ACC112 (cell line): ENCODE measurements at regions not wholly inside any gene's neighbourhood (a gene's known extent, or its start where the extent isn't known, plus 50 kb on each side); places are given as distances from the start of the nearest gene placed in this dataset.
"Not testable (repeated sequence)": the region's sequence is repeated elsewhere in the genome, so short reads cannot be mapped to it uniquely, and the experiment has no call there.

ENCODE experiments used
- H2AFZ ChIP-seq: fragments of 200-600 bp; sonication (generic); one replicate; pipeline ENCODE4 v1.6.0; 2017; ENCODE audit warnings: antibody characterized with exemption, low read length; ENCODE audit not compliant: unreplicated experiment
- H3K27ac ChIP-seq: fragments of 200-600 bp; sonication (generic); 2 replicates; pipeline ENCODE4 v1.5.1; 2014; ENCODE audit warnings: low read depth, mild to moderate bottlenecking, antibody characterized with exemption, low read length, moderate library complexity
- H3K27me3 ChIP-seq: fragments of 200-600 bp; sonication (generic); 2 replicates; pipeline ENCODE4 v1.6.1; 2014; ENCODE audit warnings: mild to moderate bottlenecking, antibody characterized with exemption, low read length, moderate library complexity, mixed read lengths; ENCODE audit not compliant: insufficient read depth
- H3K36me3 ChIP-seq: fragments of 200-600 bp; sonication (generic); 2 replicates; pipeline ENCODE4 v1.6.1; 2016; ENCODE audit warnings: mild to moderate bottlenecking, antibody characterized with exemption, low read length, moderate library complexity, mixed read lengths; ENCODE audit not compliant: insufficient read depth
- H3K4me1 ChIP-seq: fragments of 200-600 bp; sonication (generic); one replicate; pipeline ENCODE4 v1.6.1; 2016; ENCODE audit warnings: low read length, mixed read lengths; ENCODE audit not compliant: insufficient read depth, unreplicated experiment, control insufficient read depth
- H3K4me3 ChIP-seq: fragments of 200-600 bp; sonication (generic); 2 replicates; pipeline ENCODE4 v1.5.1; 2014; ENCODE audit warnings: mild to moderate bottlenecking, low read depth, low read length
- H3K79me2 ChIP-seq: fragments of 200-600 bp; sonication (generic); one replicate; pipeline ENCODE4 v1.6.0; 2016; ENCODE audit warnings: low read length; ENCODE audit not compliant: control insufficient read depth, unreplicated experiment, insufficient read depth

- Histone ChIP-seq H3K79me2 (no peaks in the 10 kb centered on the region), H3K27me3 (no peaks in the 10 kb centered on the region), H3K27ac (no peak overlapping the region), H3K4me1 (no peaks in the 10 kb centered on the region), H3K36me3 (no peaks in the 10 kb centered on the region), H3K4me3 (no peak overlapping the region), H2AFZ (no peak overlapping the region)
Observed at GRCh38 chr14:106218174-106218573, 691.8 kb downstream of the TMEM121 start.

DNA sequence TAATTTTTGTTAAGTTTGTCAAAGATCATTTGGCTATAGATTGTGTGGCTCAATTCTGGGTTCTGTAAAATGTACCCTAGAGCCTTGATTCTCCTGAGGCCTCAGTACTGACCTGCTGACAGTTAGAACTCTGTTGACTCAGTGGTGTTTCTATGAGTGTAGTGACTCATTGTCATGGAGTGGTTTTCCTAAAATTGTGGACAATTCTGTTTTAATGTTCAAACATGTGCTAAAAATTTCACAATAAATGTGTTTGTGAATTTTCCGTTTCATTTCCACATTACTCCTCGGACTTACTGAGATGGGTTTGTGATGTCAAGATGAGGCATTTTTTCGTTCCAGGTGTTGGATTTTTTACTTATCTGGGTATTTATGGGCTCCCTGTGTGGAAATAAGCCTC, 695.9 kb downstream of the TMEM121 start:
- no peaks in the 10 kb centered on the region for H3K27me3 ChIP-seq
- no peaks in the 10 kb centered on the region for H3K79me2 ChIP-seq
- no peak overlapping the region for H2AFZ ChIP-seq

DNA sequence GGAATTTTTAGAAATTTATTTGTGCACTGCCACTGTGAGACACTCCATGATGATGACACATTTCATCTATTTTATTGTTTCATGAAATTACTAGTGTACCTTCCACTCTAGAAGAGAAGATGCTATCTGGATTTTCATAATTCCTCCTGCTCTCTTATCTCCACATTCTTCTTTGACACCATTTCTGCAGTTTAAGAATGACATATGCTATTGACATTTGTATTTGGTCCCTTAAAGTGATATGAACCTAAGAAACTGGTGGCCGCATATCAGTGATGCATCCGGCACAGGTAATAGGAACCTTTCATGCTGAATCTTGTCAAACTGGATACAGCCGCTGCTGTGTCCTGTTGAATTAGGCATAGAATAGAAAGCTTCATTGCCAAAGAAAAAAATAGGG, 696.3 kb downstream of the TMEM121 start:
- H3K27ac ChIP-seq, result no peak overlapping the region
- no peak overlapping the region for H2AFZ ChIP-seq
- H3K4me1 ChIP-seq, result no peaks in the 10 kb centered on the region
- H3K79me2 ChIP-seq, result no peaks in the 10 kb centered on the region
- H3K4me3 ChIP-seq, result no peak overlapping the region
- H3K36me3 ChIP-seq, result no peaks in the 10 kb centered on the region
- H3K27me3 ChIP-seq, result no peaks in the 10 kb centered on the region

More for the DNA sequence above, 695.9 kb downstream of the TMEM121 start:
- Histone ChIP-seq H3K27ac (no peak overlapping the region), H3K36me3 (no peaks in the 10 kb centered on the region), H3K4me3 (no peak overlapping the region), H3K4me1 (no peaks in the 10 kb centered on the region)

- H3K4me1 ChIP-seq, result no peaks in the 10 kb centered on the region
- H2AFZ ChIP-seq, result no peak overlapping the region
- H3K27me3 ChIP-seq, result no peaks in the 10 kb centered on the region
- H3K36me3 ChIP-seq, result no peaks in the 10 kb centered on the region
- H3K79me2 ChIP-seq, result no peaks in the 10 kb centered on the region
- no peak overlapping the region for H3K4me3 ChIP-seq
- H3K27ac ChIP-seq, result no peak overlapping the region
Observed at GRCh38 chr14:106227793-106228192, 701.4 kb downstream of the TMEM121 start.

- Histone ChIP-seq H3K36me3 (no peaks in the 10 kb centered on the region), H2AFZ (no peak overlapping the region), H3K4me1 (no peaks in the 10 kb centered on the region), H3K79me2 (no peaks in the 10 kb centered on the region), H3K27ac (no peak overlapping the region), H3K27me3 (no peaks in the 10 kb centered on the region), H3K4me3 (no peak overlapping the region)
Observed at GRCh38 chr14:106228541-106229158, 702.3 kb downstream of the TMEM121 start.

DNA sequence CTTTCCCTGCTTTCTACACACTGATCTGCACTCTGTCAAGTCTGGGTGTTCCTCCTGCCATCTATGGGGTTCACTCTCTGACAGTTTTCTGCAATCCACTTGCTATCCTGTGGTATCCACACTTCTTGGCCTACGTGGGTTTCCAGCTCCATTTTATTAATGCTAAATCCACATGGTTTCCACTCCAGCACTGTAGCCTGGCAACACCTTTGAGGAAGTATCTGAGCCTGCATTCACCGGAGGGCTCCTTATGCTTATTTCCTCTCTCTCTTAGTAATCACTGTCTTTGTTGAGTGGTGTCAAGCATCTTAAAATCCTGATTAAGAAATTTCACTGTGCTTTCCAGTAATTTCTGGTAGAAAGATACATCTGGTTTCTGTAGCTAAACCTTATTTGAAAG, 703.7 kb downstream of the TMEM121 start:
- Histone ChIP-seq H3K27me3 (no peaks in the 10 kb centered on the region), H3K36me3 (no peaks in the 10 kb centered on the region), H2AFZ (no peak overlapping the region), H3K4me3 (no peak overlapping the region), H3K4me1 (no peaks in the 10 kb centered on the region), H3K79me2 (no peaks in the 10 kb centered on the region), H3K27ac (no peak overlapping the region)

DNA sequence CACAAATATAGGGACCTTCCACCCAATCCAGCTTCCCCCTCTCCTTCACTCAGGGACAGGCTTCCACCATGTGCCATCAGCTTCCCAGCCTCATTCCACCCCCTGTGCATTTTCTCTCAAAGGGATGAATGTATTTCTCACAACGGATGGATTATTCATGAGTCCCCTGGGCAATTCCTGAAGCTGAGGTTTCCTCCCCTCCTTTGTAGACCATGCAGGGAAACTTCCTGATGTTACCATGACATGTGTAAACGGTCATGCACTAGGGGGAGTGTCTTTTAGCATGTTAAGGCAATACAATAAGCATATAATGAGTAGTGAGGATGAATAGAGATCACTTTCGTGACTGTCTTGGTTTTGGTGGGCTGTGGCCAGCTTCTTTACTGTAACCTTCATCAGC, 706.8 kb downstream of the TMEM121 start:
- not testable (repeated sequence) for H3K36me3 ChIP-seq, H3K27ac ChIP-seq, H3K27me3 ChIP-seq, H3K4me3 ChIP-seq, H3K79me2 ChIP-seq, H3K4me1 ChIP-seq, H2AFZ ChIP-seq

- H3K27me3 ChIP-seq, H3K36me3 ChIP-seq, H3K4me1 ChIP-seq, H3K79me2 ChIP-seq, H2AFZ ChIP-seq, H3K27ac ChIP-seq, H3K4me3 ChIP-seq: not testable (repeated sequence)
Observed at GRCh38 chr14:106234525-106235254, 708.3 kb downstream of the TMEM121 start.

DNA sequence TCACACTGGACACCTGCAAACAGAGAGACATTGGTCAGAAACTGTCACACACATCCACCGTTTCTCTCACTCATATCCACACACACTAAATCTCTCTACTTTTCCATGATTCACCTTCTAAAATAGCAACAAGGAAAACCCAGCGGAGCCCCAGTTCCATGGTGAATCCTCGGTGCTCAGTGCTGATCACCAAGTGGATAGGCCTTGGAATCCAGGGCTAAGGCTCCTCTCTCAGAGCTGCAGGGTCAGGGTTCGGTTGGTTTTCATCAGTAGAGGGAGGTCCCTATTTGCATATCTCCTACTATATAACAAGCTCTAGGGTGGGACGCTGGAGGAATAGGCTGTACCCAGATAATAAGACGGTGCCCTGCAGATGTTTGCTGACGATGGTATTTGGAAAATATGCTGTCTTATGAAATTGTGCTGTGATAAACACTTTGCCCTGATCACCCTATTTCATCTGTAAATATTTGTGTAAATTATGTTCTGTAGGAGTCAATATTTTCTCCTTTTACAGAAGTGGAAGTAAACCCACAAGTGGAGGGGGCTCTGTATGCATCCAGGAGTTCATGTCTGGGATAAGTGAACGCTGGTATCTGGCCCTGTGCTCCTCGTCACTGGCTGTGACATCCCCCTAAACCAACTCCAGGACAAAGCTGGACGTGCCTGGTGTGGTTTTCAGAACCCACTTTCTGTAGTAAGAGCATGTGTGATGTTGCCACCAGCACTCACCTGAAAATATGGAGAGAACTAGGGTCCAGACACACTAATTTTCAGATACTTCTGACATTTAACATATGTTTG, 709.2 kb downstream of the TMEM121 start:
- Histone ChIP-seq H3K4me3 (no peak overlapping the region), H3K79me2 (no peaks in the 10 kb centered on the region), H3K36me3 (no peaks in the 10 kb centered on the region), H3K4me1 (no peaks in the 10 kb centered on the region), H3K27ac (no peak overlapping the region), H3K27me3 (no peaks in the 10 kb centered on the region), H2AFZ (no peak overlapping the region)

DNA sequence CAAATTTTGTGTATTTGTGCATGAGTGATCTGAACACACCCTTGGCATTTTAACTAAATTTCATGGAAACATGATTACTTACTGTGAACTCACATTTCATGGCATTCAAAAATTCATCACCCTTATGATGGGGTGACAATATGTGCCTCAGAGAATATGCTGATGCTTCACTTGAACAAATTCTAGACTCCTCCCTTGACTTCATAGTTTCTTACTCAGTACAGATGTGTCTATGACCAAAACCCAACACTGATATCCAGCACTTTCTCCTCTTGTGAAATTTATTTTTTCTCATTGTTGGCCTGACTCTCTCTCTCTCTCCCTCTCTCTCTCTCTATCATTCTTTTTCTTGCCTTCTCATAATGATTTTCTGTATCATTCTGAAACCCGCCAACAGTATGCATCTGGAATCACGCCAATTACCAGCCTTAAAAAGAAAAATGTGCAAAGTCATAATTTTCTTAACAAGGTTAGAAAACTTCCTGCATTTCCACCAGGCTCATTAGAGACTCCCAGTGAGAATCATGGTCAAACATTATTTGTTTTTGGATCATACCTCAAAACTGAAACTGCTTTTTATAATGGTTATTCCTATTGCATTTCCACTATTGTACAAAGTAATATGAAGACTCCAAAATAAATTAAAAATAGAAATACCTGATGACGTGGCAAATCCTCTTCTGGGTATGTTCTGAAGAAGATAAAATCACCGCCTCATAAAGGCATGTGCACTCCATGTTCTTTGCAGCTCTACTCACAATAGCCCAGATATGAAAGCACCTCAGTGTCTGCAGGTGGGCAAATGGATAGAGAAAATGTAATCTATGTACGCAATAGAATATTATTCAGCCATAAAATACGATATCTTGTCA, 722.2 kb downstream of the TMEM121 start:
- no peaks in the 10 kb centered on the region for H3K79me2 ChIP-seq
- H3K27ac ChIP-seq, result no peak overlapping the region
- H3K36me3 ChIP-seq, result no peaks in the 10 kb centered on the region
- H2AFZ ChIP-seq, result no peak overlapping the region
- H3K4me1 ChIP-seq, result no peaks in the 10 kb centered on the region
- H3K27me3 ChIP-seq, result no peaks in the 10 kb centered on the region
- H3K4me3 ChIP-seq, result no peak overlapping the region
